ENCODE measurements at regions not wholly inside any gene's neighbourhood (a gene's known extent, or its start where the extent isn't known, plus 50 kb on each side); places are given as distances from the start of the nearest gene placed in this dataset.
"Not testable (repeated sequence)": the region's sequence is repeated elsewhere in the genome, so short reads cannot be mapped to it uniquely, and the experiment has no call there.

DNA sequence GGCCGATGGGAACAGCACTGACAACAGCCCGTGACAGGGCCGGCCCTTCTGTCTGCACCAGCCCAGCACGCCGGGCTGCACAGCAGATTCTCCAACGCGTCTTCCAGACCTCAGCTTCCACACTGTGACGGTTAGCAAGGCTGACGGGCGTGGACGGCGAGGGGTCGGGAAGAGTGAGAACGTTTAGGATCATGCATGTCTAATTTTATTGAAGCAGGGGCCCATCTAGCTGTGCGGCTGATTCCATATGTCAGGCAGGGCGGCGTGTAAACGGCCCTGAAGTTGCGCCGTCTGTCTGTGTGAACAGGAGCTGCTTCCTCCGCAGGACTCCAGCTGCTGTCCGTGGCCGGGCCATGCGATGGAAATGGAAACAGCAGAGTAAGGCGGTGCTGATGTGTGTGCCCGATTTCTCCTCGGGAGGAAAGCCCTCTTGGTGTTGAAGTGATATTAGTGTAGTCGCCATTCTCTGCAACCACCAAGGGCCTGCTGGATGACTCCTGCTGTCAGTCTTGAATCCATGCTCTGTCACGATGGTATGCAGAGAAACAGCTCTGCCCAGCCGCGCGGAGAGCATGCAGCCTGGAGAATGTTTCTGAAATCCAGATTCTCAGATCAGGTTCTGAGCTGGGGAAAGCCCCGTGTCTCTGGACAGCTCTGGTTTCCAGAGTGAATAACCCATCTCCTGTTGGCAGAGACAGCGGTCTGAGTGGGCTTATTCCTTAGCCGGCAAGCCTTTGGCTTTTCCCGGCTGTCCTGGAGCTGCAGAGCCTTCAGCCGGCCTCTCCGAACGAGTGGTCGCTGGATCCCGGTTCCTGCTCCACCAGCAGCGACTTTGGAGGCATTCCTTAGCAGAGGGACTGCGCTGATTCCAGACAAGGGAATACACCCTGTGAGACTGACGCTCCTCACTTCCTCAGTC lies 158.1 kb upstream of the UBE3A start:
- no peak overlapping the region for H3K4me3 ChIP-seq (ENCODE audit: low read depth, low read length)
- TF ChIP-seq, protein P1, sequence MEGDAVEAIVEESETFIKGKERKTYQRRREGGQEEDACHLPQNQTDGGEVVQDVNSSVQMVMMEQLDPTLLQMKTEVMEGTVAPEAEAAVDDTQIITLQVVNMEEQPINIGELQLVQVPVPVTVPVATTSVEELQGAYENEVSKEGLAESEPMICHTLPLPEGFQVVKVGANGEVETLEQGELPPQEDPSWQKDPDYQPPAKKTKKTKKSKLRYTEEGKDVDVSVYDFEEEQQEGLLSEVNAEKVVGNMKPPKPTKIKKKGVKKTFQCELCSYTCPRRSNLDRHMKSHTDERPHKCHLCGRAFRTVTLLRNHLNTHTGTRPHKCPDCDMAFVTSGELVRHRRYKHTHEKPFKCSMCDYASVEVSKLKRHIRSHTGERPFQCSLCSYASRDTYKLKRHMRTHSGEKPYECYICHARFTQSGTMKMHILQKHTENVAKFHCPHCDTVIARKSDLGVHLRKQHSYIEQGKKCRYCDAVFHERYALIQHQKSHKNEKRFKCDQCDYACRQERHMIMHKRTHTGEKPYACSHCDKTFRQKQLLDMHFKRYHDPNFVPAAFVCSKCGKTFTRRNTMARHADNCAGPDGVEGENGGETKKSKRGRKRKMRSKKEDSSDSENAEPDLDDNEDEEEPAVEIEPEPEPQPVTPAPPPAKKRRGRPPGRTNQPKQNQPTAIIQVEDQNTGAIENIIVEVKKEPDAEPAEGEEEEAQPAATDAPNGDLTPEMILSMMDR (IDR thresholded peaks at IDR 0.05; ENCODE audit: insufficient read depth, low read length): no peak
- DNase-seq (ENCODE audit: low read depth): no peak

DNA sequence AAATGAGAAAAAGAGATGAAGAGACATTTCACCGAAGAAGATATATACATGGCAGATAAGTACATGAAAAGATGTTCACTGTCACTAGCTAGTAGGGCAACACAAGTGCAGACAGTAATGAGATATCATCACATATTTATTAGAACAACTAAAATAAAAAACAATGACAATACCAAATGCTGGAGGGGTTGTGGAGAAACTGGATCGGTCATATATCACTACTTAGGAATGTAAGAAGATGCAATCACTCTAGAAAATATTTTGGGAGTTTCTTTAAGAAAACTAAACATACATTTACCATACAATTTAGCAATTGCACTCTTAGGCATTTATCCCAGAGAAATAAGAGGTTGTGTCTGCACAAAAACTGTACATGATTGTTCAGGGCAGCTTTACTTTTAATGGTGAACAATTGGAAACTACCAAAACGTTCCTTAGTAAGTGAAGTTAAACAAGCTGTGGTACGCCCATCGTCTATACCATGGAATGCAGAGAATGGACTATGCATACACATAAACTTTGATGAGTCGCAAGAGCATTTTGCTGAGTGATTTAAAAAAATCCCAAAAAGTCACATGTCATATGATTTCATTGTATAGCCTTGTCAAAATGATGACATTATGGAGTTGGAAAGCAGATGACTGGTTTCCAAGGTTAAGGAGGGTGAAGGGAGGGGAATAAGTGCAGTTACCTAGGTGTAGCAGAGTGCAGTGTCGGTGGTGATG lies 149.0 kb upstream of the UBE3A start:
- TF ChIP-seq, protein P1 (IDR thresholded peaks at IDR 0.05; ENCODE audit: insufficient read depth, low read length): no peak
- DNase-seq (ENCODE audit: low read depth): no peak
- H3K4me3 ChIP-seq (ENCODE audit: low read depth, low read length): no peak overlapping the region

DNA sequence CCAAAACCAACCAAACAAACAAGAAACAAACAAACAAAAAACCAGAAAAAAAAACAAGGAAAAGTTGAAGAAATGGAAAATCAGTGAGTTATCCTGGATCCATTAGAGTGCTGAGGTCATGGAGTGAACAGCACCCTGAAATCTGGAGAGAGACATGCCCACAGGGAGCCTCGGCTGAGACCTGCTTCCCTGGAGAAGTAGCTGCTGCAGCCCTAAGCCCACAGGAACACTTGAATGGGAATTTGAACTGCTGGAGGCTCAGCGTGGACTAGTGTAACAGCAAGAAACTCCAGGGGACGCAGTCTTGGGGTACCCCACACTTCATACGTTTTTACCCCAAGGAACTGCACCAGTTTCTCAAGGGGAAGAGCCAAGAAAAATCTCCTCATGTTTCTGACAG lies 144.1 kb upstream of the UBE3A start:
- H3K4me3 ChIP-seq (ENCODE audit: low read depth, low read length): no peak overlapping the region
- TF ChIP-seq, protein P1 (IDR thresholded peaks at IDR 0.05; ENCODE audit: insufficient read depth, low read length): no peak
- DNase-seq (ENCODE audit: low read depth): no peak

DNA sequence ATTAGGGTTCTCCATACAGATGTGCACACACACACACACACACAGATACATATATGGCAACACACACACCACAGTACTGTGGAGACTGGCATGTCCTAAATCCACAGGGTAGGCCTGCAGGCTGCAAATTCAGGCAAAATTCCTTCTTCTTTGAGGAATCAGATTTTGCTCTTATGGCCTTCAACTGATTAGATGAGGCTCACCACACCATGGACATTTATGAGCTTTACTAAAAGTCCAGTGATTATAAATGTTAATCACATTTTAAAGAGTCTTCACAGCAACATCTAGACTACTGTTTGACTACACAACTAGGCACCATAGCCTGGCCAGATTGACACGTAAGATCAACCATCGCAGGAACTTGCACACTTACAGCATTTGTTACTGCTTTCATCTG lies 140.3 kb upstream of the UBE3A start:
- TF ChIP-seq, protein P1 (IDR thresholded peaks at IDR 0.05; ENCODE audit: insufficient read depth, low read length): no peak
- H3K4me3 ChIP-seq (ENCODE audit: low read depth, low read length): no peak overlapping the region
- DNase-seq (ENCODE audit: low read depth): no peak

DNA sequence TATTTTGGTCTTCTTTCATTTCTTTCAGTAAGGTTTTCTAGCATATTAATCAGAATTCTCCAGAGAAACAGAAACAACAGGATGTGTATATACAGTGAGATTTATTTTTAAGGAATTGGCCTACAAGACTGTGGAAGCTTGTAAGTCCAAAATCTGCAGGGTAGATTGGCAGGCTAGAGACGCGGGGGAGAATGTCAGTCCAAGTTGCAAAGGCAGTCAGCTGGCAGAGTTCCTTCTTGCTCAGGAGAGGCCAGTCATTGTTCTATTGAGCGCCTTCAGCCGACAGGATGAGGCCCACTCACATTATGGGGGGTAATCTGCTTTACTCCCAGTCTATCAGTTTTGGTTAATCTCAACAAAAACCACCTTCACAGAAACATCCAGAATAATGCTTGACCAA lies 133.4 kb upstream of the UBE3A start:
- DNase-seq (ENCODE audit: low read depth): no peak
- no peak overlapping the region for H3K4me3 ChIP-seq (ENCODE audit: low read depth, low read length)
- TF ChIP-seq, protein P1 (IDR thresholded peaks at IDR 0.05; ENCODE audit: insufficient read depth, low read length): no peak

DNA sequence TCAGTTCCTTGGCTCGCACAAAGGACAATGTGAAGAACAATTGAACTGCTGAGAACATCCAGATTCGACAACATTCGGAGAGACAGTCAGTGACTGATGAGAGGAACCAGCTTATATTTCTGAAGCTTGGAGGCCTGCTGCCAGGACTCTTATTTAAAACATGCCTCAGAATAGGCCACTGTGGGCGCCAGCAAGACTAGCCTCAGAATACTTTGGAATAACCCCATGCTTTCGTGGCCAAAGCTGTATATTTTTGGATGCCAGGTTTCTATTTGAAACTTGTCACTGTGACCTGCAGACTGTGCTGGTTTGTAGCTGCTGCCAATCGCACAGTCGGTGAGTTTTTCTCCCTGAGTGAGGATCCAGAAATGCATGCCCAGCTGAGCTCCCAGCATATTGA lies 129.9 kb upstream of the UBE3A start:
- no peak overlapping the region for H3K4me3 ChIP-seq (ENCODE audit: low read depth, low read length)
- DNase-seq (ENCODE audit: low read depth): peak; percentile 34
- TF ChIP-seq, protein P1 (IDR thresholded peaks at IDR 0.05; ENCODE audit: insufficient read depth, low read length): no peak

DNA sequence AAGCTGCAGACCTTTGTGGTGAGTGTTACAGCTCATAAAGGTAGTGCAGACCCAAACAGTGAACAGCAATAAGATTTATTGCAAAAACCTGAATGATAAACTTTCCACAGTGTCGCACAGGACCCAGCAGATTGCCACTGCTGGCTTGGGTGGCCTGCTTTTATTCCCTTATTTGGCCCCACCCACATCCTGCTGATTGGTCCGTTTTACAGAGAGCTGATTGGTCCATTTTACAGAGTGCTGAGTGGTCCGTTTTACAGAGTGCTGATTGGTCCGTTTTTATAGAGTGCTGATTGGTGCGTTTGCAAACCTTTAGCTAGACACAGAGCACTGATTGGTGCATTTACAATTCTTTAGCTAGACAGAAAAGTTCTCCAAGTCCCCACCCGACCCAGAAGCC lies 127.7 kb upstream of the UBE3A start:
- DNase-seq (ENCODE audit: low read depth); H3K4me3 ChIP-seq (ENCODE audit: low read depth, low read length): not testable (repeated sequence)

Measured in fibroblast of the aortic adventitia (primary cell).